Endothelial cell of umbilical vein (primary cell): ENCODE measurements at regions not wholly inside any gene's neighbourhood (a gene's known extent, or its start where the extent isn't known, plus 50 kb on each side); places are given as distances from the start of the nearest gene placed in this dataset.

ENCODE experiments used
- BruUV-seq: library from RNA; stranded (reverse); fragments of 400-500 nt; replicated peaks from 2 replicates; lab custom pipeline; 2021; lab: Mats Ljungman, UMichigan
- CTCF ChIA-PET: fragments of 300-600, 350-600 bp; sonication (Branson Sonifier 250); formaldehyde crosslinking; loops from one replicate; lab custom pipeline; 2021; ENCODE audit warnings: antibody characterized with exemption, inconsistent platforms; lab: Charles Lee
- POLR2A ChIA-PET: fragments of 300-600, 350-600 bp; sonication (Branson Sonifier 250); formaldehyde crosslinking; loops from one replicate; lab custom pipeline; 2021; ENCODE audit warnings: antibody characterized with exemption, inconsistent platforms; lab: Charles Lee
- DNase-seq: peaks from one replicate; pipeline ENCODE4 v3.0.0-alpha.2; 2011; ENCODE audit warnings: low read depth, low spot score
- FAIRE-seq: peaks from 2 replicates; lab custom pipeline; 2011; peaks lifted over from hg19 to GRCh38; lab: Jason Lieb, UNC
- H2AFZ ChIP-seq: 2 replicates; pipeline ENCODE4 v1.6.0; 2012; ENCODE audit warnings: low read depth, low read length, control low read depth, inconsistent platforms
- H3K27ac ChIP-seq: 2 replicates; pipeline ENCODE4 v1.5.1; 2011; ENCODE audit warnings: low read depth, mild to moderate bottlenecking, control low read depth, low read length, moderate library complexity; ENCODE audit not compliant: insufficient read depth
- H3K27me3 ChIP-seq, 2 experiments: 2 replicates each; pipeline versions ENCODE4 v1.6.0 to v1.6.1; 2011; ENCODE audit warnings: low read length in 2 of 2, mixed read lengths in 1 of 2; ENCODE audit not compliant: control insufficient read depth in 2 of 2, insufficient read depth in 2 of 2
- H3K36me3 ChIP-seq, 2 experiments: 2 replicates in 1 of 2; 3 replicates in 1 of 2; pipeline ENCODE4 v1.5.1; 2011; ENCODE audit warnings: low read length in 2 of 2, mild to moderate bottlenecking in 1 of 2, moderate library complexity in 1 of 2; ENCODE audit not compliant: control insufficient read depth in 2 of 2, insufficient read depth in 2 of 2; ENCODE audit errors: extremely low read depth in 1 of 2
- H3K4me1 ChIP-seq: 3 replicates; pipeline ENCODE4 v1.5.1; 2011; ENCODE audit warnings: mild to moderate bottlenecking, low read length; ENCODE audit not compliant: control insufficient read depth, insufficient read depth; ENCODE audit errors: extremely low read depth
- H3K4me2 ChIP-seq: 2 replicates; pipeline ENCODE4 v1.6.1; 2011; ENCODE audit warnings: low read length, control low read depth, mixed read lengths; ENCODE audit not compliant: insufficient read depth
- H3K4me3 ChIP-seq, 3 experiments: fragments of 200-600 bp in 1 of 3; sonication (generic), shearing (Covaris generic) in 1 of 3; replicated peaks in 1 of 3; 2 replicates each; pipeline ENCODE4 v1.5.1; 2011 to 2016; ENCODE audit warnings: control low read depth in 3 of 3, low read length in 3 of 3, mild to moderate bottlenecking in 2 of 3, inconsistent platforms in 1 of 3, low read depth in 1 of 3, moderate library complexity in 1 of 3; ENCODE audit not compliant: insufficient read depth in 1 of 3
- H3K79me2 ChIP-seq: 2 replicates; pipeline ENCODE4 v1.6.0; 2012; ENCODE audit warnings: low read length, inconsistent platforms; ENCODE audit not compliant: control insufficient read depth, insufficient read depth
- H3K9ac ChIP-seq: replicated peaks from 2 replicates; pipeline ENCODE3; 2011; ENCODE audit warnings: low read length, control low read depth; ENCODE audit not compliant: insufficient read depth; ENCODE audit errors: extremely low read depth
- H3K9me1 ChIP-seq: replicated peaks from 3 replicates; pipeline ENCODE4 v1.6.0; 2011; ENCODE audit warnings: mild to moderate bottlenecking, low read length; ENCODE audit not compliant: control insufficient read depth, insufficient read depth; ENCODE audit errors: extremely low read depth
- H3K9me3 ChIP-seq: replicated peaks from 2 replicates; pipeline ENCODE4 v1.5.1; 2012; ENCODE audit warnings: low read length, inconsistent platforms; ENCODE audit not compliant: control insufficient read depth, insufficient read depth
- H4K20me1 ChIP-seq: replicated peaks from 2 replicates; pipeline ENCODE3; 2011; ENCODE audit warnings: mild to moderate bottlenecking, low read length; ENCODE audit not compliant: control insufficient read depth, insufficient read depth; ENCODE audit errors: extremely low read depth
- EZH2 ChIP-seq: IDR thresholded peaks from 2 replicates; pipeline ENCODE4 v1.6.1; 2012; ENCODE audit warnings: borderline replicate concordance, low read depth, mild to moderate bottlenecking, moderate library complexity, low read length, inconsistent platforms; ENCODE audit not compliant: severe bottlenecking
- FOS ChIP-seq: IDR thresholded peaks from 2 replicates; pipeline ENCODE4 v1.6.1; 2011; ENCODE audit warnings: mild to moderate bottlenecking, low read length, moderate library complexity, borderline replicate concordance; ENCODE audit not compliant: insufficient read depth
- GATA2 ChIP-seq: IDR thresholded peaks from 2 replicates; pipeline ENCODE4 v1.7.0; 2011; ENCODE audit warnings: low read depth, mild to moderate bottlenecking, moderate library complexity, mixed read lengths, low read length; ENCODE audit not compliant: insufficient read length, insufficient read depth
- JUN ChIP-seq: IDR thresholded peaks from 2 replicates; pipeline ENCODE4 v1.6.1; 2011; ENCODE audit warnings: borderline replicate concordance, low read depth; ENCODE audit not compliant: insufficient read length, insufficient read depth
- MYC ChIP-seq: IDR thresholded peaks from one replicate; pipeline ENCODE4 v1.6.1; 2011; ENCODE audit warnings: mild to moderate bottlenecking, low read depth, low read length
- POLR2A ChIP-seq: IDR thresholded peaks from 2 replicates; pipeline ENCODE4 v1.6.1; 2012; ENCODE audit warnings: low read depth, mild to moderate bottlenecking, control low read depth, low read length
- POLR2AphosphoS5 ChIP-seq: IDR thresholded peaks from 2 replicates; pipeline ENCODE4 v1.6.1; 2012; ENCODE audit warnings: low read depth, mild to moderate bottlenecking, control low read depth, low read length, moderate library complexity; ENCODE audit not compliant: insufficient read depth
- dilution Hi-C: fragments of 300-500 bp; cut with MboI; formaldehyde crosslinking; loops from one replicate; pipeline ENCODE4 v1.15.0; 2019; ENCODE audit warnings: low sequenced_read_pairs; ENCODE audit not compliant: extremely low pct_ligation_motif_present
- intact Hi-C: fragments of 100-400 bp; cut with micrococcal nuclease; formaldehyde crosslinking; loops from one replicate; pipeline ENCODE4 v1.10.0; 2022
- TF ChIP-seq, protein P1 (sequence below): IDR thresholded peaks from 2 replicates; pipeline ENCODE4 v1.6.1; 2011; ENCODE audit not compliant: insufficient read depth, insufficient read length
- TF ChIP-seq, protein P2 (sequence below), 2 donors: IDR thresholded peaks; 1 replicate in 1 of 2; 2 replicates in 1 of 2; pipeline ENCODE4 v1.5.1; 2011; ENCODE audit warnings: low read length in 2 of 2, mild to moderate bottlenecking in 2 of 2, moderate library complexity in 2 of 2, control low read depth in 1 of 2, inconsistent platforms in 1 of 2, low read depth in 1 of 2; ENCODE audit not compliant: insufficient read depth in 1 of 2; ENCODE audit errors: extremely low read depth in 1 of 2

DNA sequence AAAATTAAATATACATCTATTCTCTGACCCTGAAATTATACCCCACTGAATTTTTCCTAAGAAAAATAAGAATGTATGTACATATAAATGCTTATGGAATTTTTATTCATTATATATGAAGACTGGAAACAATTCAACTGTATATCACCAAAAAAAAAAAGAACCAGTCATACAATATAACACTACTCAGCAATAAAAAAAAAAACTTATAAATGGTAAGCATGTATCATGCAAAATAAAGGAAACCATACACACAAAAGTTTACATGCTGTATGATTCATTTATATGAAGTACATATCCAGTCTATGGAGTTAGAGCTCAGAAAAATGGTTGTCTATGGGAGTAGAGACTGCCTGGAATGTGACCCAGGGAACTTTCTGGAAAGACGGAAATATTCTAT lies 199.4 kb upstream of the MIR17HG start:
- DNase-seq: no peak
- dilution Hi-C loops (no loop called here), intact Hi-C loops (no loop called here)
- no peak overlapping the region for H3K4me3 ChIP-seq
- H3K27ac ChIP-seq: no peak overlapping the region
- H3K9me3 ChIP-seq: no peaks in the 10 kb centered on the region
- no peaks in the 10 kb centered on the region for H4K20me1 ChIP-seq
- no TSS peak for BruUV-seq
- POLR2A ChIA-PET: no interaction called here
- FAIRE-seq: no peak
- no peak overlapping the region for H2AFZ ChIP-seq
- H3K36me3 ChIP-seq: no peaks in the 10 kb centered on the region
- CTCF ChIA-PET: no interaction called here
- H3K27me3 ChIP-seq: no peaks in the 10 kb centered on the region
- no peak overlapping the region for H3K4me2 ChIP-seq
- H3K9me1 ChIP-seq: no peaks in the 10 kb centered on the region
- no peaks in the 10 kb centered on the region for H3K4me1 ChIP-seq
- H3K79me2 ChIP-seq: no peaks in the 10 kb centered on the region
- TF ChIP-seq JUN (no peak), EZH2 (no peak), FOS (no peak), MYC (no peak), GATA2 (no peak)
- no peak overlapping the region for H3K9ac ChIP-seq

DNA sequence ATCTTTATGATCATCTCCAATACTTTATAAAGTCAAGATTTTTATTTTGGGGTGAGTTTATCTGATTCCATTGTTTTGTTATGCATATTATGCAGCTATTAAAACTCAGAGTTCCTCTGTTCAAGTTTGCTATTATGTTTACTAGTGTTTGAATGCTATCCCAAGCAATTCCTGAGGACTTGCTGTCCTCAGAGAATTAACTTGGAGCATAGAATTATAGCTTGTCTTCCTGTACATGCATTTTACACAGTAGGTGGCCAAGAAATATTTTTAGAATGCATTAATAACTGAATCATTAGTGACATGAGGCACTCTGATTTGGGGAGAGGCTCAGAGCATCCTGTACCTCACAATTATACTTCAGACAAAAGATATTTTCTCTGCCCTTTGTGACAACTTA lies 195.6 kb upstream of the MIR17HG start:
- dilution Hi-C loops: no loop called here

More for the DNA sequence above, 195.6 kb upstream of the MIR17HG start:
- no peak overlapping the region for H3K9ac ChIP-seq
- H3K27me3 ChIP-seq: no peaks in the 10 kb centered on the region
- no peaks in the 10 kb centered on the region for H3K9me3 ChIP-seq
- no peaks in the 10 kb centered on the region for H4K20me1 ChIP-seq
- no peak for TF ChIP-seq POLR2A
- no peak for TF ChIP-seq EZH2
- TF ChIP-seq JUN: no peak
- TF ChIP-seq, protein P1, sequence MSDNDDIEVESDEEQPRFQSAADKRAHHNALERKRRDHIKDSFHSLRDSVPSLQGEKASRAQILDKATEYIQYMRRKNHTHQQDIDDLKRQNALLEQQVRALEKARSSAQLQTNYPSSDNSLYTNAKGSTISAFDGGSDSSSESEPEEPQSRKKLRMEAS: no peak
- TF ChIP-seq FOS: no peak
- TF ChIP-seq MYC: no peak
- TF ChIP-seq GATA2: no peak
- TF ChIP-seq, protein P2, sequence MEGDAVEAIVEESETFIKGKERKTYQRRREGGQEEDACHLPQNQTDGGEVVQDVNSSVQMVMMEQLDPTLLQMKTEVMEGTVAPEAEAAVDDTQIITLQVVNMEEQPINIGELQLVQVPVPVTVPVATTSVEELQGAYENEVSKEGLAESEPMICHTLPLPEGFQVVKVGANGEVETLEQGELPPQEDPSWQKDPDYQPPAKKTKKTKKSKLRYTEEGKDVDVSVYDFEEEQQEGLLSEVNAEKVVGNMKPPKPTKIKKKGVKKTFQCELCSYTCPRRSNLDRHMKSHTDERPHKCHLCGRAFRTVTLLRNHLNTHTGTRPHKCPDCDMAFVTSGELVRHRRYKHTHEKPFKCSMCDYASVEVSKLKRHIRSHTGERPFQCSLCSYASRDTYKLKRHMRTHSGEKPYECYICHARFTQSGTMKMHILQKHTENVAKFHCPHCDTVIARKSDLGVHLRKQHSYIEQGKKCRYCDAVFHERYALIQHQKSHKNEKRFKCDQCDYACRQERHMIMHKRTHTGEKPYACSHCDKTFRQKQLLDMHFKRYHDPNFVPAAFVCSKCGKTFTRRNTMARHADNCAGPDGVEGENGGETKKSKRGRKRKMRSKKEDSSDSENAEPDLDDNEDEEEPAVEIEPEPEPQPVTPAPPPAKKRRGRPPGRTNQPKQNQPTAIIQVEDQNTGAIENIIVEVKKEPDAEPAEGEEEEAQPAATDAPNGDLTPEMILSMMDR (IDR thresholded peaks at IDR 0.05; ENCODE audit: extremely low read depth in 1 of 2, insufficient read depth in 1 of 2, low read depth in 1 of 2, low read length in 2 of 2): no peak
- TF ChIP-seq POLR2AphosphoS5: no peak
- H3K9me1 ChIP-seq: no peaks in the 10 kb centered on the region
- H2AFZ ChIP-seq: no peak overlapping the region
- DNase-seq: no peak
- no peak overlapping the region for H3K4me2 ChIP-seq
- H3K79me2 ChIP-seq: no peaks in the 10 kb centered on the region
- intact Hi-C loops: no loop called here
- CTCF ChIA-PET: interaction anchor here (0.9 to 1.4 kb wide), 2 partner anchors 9 to 17 kb away, joined by 3 to 4 read pairs; no protein-coding TSS in a partner anchor
- BruUV-seq: no TSS peak
- H3K4me1 ChIP-seq: no peaks in the 10 kb centered on the region
- no peaks in the 10 kb centered on the region for H3K36me3 ChIP-seq
- POLR2A ChIA-PET: no interaction called here
- no peak for FAIRE-seq
- H3K27ac ChIP-seq: no peak overlapping the region
- no peak overlapping the region for H3K4me3 ChIP-seq
